Testis (tissue), 2 donors: ENCODE measurements at regions not wholly inside any gene's neighbourhood (a gene's known extent, or its start where the extent isn't known, plus 50 kb on each side); places are given as distances from the start of the nearest gene placed in this dataset.

Experiments used
- POLR2A ChIP-seq: fragments of 450-650 bp; IDR thresholded peaks from one replicate; pipeline ENCODE4 v1.6.1; 2017; ENCODE audit warnings: antibody characterized with exemption, mild to moderate bottlenecking, moderate library complexity
- TF ChIP-seq, protein P1 (sequence below), 3 experiments: fragments of 450-650 bp in 2 of 3; fragments of 200-600 bp in 1 of 3; sonication (generic) in 1 of 3; IDR thresholded peaks; one replicate each; pipeline ENCODE4 v1.5.1; 2016 to 2019; ENCODE audit warnings: antibody characterized with exemption in 3 of 3, mild to moderate bottlenecking in 2 of 3, moderate library complexity in 1 of 3

DNA sequence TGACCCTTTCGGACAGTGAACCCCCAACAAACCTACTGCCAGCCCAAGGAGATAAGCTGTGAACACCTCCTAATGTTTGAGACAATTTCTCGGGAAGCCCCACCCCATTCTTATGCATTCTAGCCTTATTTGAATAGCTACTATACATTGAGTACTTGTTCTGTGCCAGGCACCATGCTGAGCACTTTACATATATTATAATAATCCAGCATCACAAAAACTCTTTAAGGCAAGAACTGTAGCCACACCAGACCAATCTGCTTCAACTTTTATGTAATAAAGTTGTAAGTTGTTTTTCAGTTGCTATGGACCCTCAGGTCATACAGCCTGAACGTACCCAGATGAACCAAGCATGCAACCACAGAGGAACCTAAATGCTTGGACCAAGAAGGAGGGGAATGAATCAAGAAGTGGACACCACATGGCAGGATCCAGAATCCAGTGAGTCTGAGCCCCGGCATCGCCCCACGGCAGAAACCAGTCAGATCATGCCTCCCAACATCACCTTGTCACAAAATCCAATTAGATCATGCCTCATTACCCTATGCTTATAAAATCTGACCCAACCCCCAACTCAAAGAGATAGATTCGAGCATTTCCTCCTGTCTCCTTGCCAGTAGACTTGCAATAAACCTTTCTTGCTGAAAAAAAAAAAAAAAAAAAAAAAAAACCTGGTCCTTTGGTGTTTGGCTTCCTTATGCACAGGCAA, 225.0 kb downstream of the QDPR start:
- TF ChIP-seq, protein P1, sequence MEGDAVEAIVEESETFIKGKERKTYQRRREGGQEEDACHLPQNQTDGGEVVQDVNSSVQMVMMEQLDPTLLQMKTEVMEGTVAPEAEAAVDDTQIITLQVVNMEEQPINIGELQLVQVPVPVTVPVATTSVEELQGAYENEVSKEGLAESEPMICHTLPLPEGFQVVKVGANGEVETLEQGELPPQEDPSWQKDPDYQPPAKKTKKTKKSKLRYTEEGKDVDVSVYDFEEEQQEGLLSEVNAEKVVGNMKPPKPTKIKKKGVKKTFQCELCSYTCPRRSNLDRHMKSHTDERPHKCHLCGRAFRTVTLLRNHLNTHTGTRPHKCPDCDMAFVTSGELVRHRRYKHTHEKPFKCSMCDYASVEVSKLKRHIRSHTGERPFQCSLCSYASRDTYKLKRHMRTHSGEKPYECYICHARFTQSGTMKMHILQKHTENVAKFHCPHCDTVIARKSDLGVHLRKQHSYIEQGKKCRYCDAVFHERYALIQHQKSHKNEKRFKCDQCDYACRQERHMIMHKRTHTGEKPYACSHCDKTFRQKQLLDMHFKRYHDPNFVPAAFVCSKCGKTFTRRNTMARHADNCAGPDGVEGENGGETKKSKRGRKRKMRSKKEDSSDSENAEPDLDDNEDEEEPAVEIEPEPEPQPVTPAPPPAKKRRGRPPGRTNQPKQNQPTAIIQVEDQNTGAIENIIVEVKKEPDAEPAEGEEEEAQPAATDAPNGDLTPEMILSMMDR (IDR thresholded peaks at IDR 0.05) = no peak
- no peak for TF ChIP-seq POLR2A
